ENCODE measurements at regions not wholly inside any gene's neighbourhood (a gene's known extent, or its start where the extent isn't known, plus 50 kb on each side); places are given as distances from the start of the nearest gene placed in this dataset.

DNA sequence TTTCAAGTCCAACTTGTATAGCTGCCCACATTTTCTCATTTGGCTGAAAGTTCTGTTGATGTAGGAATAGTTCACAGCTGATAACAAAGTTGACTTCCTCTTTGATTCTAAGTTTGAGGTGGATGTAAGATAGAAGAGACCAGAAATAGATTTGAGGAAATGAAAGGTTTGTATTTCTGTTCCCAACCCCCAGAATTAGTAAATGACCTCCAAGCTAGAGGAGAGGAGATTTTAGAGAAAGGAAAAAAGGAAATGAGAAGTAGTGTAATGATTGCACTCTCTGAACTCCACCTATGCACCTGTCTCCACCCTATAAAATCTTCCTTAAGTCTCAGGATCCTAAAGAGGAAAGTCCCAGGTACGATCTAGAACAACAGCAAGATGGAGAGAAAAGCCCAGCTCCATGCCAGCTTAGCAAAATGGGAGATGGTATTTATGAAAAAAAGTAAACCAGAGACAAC lies 130.4 kb upstream of the POC5 start:
- TF ChIP-seq, protein P1, sequence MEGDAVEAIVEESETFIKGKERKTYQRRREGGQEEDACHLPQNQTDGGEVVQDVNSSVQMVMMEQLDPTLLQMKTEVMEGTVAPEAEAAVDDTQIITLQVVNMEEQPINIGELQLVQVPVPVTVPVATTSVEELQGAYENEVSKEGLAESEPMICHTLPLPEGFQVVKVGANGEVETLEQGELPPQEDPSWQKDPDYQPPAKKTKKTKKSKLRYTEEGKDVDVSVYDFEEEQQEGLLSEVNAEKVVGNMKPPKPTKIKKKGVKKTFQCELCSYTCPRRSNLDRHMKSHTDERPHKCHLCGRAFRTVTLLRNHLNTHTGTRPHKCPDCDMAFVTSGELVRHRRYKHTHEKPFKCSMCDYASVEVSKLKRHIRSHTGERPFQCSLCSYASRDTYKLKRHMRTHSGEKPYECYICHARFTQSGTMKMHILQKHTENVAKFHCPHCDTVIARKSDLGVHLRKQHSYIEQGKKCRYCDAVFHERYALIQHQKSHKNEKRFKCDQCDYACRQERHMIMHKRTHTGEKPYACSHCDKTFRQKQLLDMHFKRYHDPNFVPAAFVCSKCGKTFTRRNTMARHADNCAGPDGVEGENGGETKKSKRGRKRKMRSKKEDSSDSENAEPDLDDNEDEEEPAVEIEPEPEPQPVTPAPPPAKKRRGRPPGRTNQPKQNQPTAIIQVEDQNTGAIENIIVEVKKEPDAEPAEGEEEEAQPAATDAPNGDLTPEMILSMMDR (IDR thresholded peaks at IDR 0.05) = no peak
- no peak for TF ChIP-seq POLR2A (IDR thresholded peaks at IDR 0.05)
- no peak for TF ChIP-seq POLR2AphosphoS5 (IDR thresholded peaks at IDR 0.05)
